Naive thymus-derived CD8-positive, alpha-beta T cell (primary cell): ENCODE measurements at regions not wholly inside any gene's neighbourhood (a gene's known extent, or its start where the extent isn't known, plus 50 kb on each side); places are given as distances from the start of the nearest gene placed in this dataset.

Experiments used
- ATAC-seq, 2 donors: fragments of 150-1000 bp; cut with Tn5 transposase in 1 of 2; sonication (Bioruptor Pico), chemical (Tn5 transposase) in 1 of 2; 1 replicate in 1 of 2; 2 replicates in 1 of 2; pipeline ENCODE4 v1.10.0; 2021; ENCODE audit warnings: mild to moderate bottlenecking in 2 of 2, moderate library complexity in 2 of 2
- POLR2A ChIA-PET: fragments of 350-600 bp; sonication (Branson Sonifier 250); formaldehyde crosslinking; loops from one replicate; lab custom pipeline; 2021; ENCODE audit warnings: antibody characterized with exemption; lab: Charles Lee
- DNase-seq, 10 donors: peaks; one replicate each; pipeline versions ENCODE4 v3.0.0 to v3.0.0-alpha.2; 2020 to 2022
- H3K27ac Mint-ChIP-seq, 10 donors: one replicate each; pipeline ENCODE4 v1.8.0; 2020 to 2022; ENCODE audit warnings: mild to moderate bottlenecking in 10 of 10, mixed read lengths in 10 of 10, moderate library complexity in 4 of 10, inconsistent platforms in 1 of 10
- H3K27me3 Mint-ChIP-seq, 5 donors: one replicate each; pipeline ENCODE4 v1.8.0; 2021 to 2022; ENCODE audit warnings: mixed read lengths in 5 of 5
- H3K36me3 Mint-ChIP-seq, 3 donors: one replicate each; pipeline ENCODE4 v1.8.0; 2020 to 2022; ENCODE audit warnings: mixed read lengths in 3 of 3, mild to moderate bottlenecking in 2 of 3, inconsistent platforms in 1 of 3
- H3K4me1 Mint-ChIP-seq, 4 donors: one replicate each; pipeline ENCODE4 v1.8.0; 2021 to 2022; ENCODE audit warnings: mixed read lengths in 4 of 4
- H3K4me3 Mint-ChIP-seq, 10 donors: one replicate each; pipeline ENCODE4 v1.8.0; 2020 to 2022; ENCODE audit warnings: mild to moderate bottlenecking in 10 of 10, mixed read lengths in 10 of 10, moderate library complexity in 6 of 10, inconsistent platforms in 1 of 10
- H3K9me3 Mint-ChIP-seq, 9 donors: one replicate each; pipeline ENCODE4 v1.8.0; 2020 to 2022; ENCODE audit warnings: mixed read lengths in 9 of 9, mild to moderate bottlenecking in 3 of 9, inconsistent platforms in 1 of 9, moderate library complexity in 1 of 9

- Mint-ChIP-seq H3K36me3 (no peaks in the 10 kb centered on the region), H3K27ac (no peak overlapping the region), H3K9me3 (peaks cover 0 to 9% (median 2%) of the 10 kb centered on the region in 9 donors), H3K27me3 (peaks cover 0 to 4% (median 0%) of the 10 kb centered on the region in 5 donors), H3K4me1 (no peaks in the 10 kb centered on the region), H3K4me3 (no peak overlapping the region)
- DNase-seq = no peak
- POLR2A ChIA-PET = no interaction called here
- no peak for ATAC-seq
These were observed 145.1 kb upstream of the TRPC7 start for GRCh38 chr5:136510481-136510880.

- Mint-ChIP-seq H3K4me1 (no peaks in the 10 kb centered on the region), H3K36me3 (no peaks in the 10 kb centered on the region), H3K9me3 (peaks cover 0 to 3% (median 2%) of the 10 kb centered on the region in 9 donors), H3K27ac (no peak overlapping the region), H3K27me3 (peaks cover 0 to 4% (median 2%) of the 10 kb centered on the region in 5 donors), H3K4me3 (no peak overlapping the region)
- no peak for DNase-seq
- ATAC-seq = no peak
- POLR2A ChIA-PET = no interaction called here
These were observed 140.8 kb upstream of the TRPC7 start for GRCh38 chr5:136506131-136506530.

GRCh38 chr5:136501133-136501532 lies 135.8 kb upstream of the TRPC7 start:
- Mint-ChIP-seq H3K4me3 (no peak overlapping the region), H3K27me3 (peaks cover 0 to 7% (median 2%) of the 10 kb centered on the region in 5 donors), H3K4me1 (no peaks in the 10 kb centered on the region), H3K27ac (no peak overlapping the region), H3K36me3 (peaks cover 0 to 4% (median 0%) of the 10 kb centered on the region in 3 donors), H3K9me3 (peaks cover 10 to 38% (median 22%) of the 10 kb centered on the region in 9 donors)
- POLR2A ChIA-PET = no interaction called here
- ATAC-seq (no peak), DNase-seq (no peak)

- POLR2A ChIA-PET = no interaction called here
These were observed 127.2 kb upstream of the TRPC7 start for GRCh38 chr5:136492587-136492986.

GRCh38 chr5:136491806-136492205 lies 126.5 kb upstream of the TRPC7 start:
- Mint-ChIP-seq H3K27me3 (no peaks in the 10 kb centered on the region), H3K4me1 (no peaks in the 10 kb centered on the region), H3K9me3 (peaks cover 0 to 20% (median 10%) of the 10 kb centered on the region in 9 donors), H3K4me3 (no peak overlapping the region), H3K36me3 (no peaks in the 10 kb centered on the region), H3K27ac (no peak overlapping the region)
- POLR2A ChIA-PET = no interaction called here
- no peak for ATAC-seq
- DNase-seq = no peak

More at GRCh38 chr5:136492587-136492986, 127.2 kb upstream of the TRPC7 start:
- Mint-ChIP-seq H3K9me3 (peaks cover 3 to 25% (median 10%) of the 10 kb centered on the region in 9 donors), H3K36me3 (no peaks in the 10 kb centered on the region), H3K4me1 (no peaks in the 10 kb centered on the region), H3K27ac (no peak overlapping the region), H3K4me3 (no peak overlapping the region), H3K27me3 (no peaks in the 10 kb centered on the region)
- ATAC-seq (no peak), DNase-seq (no peak)

GRCh38 chr5:136484808-136485325 lies 119.5 kb upstream of the TRPC7 start:
- no peak for ATAC-seq
- no peaks in the 10 kb centered on the region for H3K36me3 Mint-ChIP-seq
- POLR2A ChIA-PET = no interaction called here

GRCh38 chr5:136482206-136482605 lies 116.9 kb upstream of the TRPC7 start:
- POLR2A ChIA-PET = no interaction called here
- Mint-ChIP-seq H3K27ac (no peak overlapping the region), H3K27me3 (no peaks in the 10 kb centered on the region), H3K36me3 (no peaks in the 10 kb centered on the region), H3K4me1 (no peaks in the 10 kb centered on the region), H3K9me3 (peaks cover 0 to 6% (median 0%) of the 10 kb centered on the region in 9 donors), H3K4me3 (no peak overlapping the region)
- DNase-seq (no peak), ATAC-seq (no peak)

More at GRCh38 chr5:136484808-136485325, 119.5 kb upstream of the TRPC7 start:
- H3K4me1 Mint-ChIP-seq = no peaks in the 10 kb centered on the region
- no peak overlapping the region for H3K4me3 Mint-ChIP-seq
- H3K27ac Mint-ChIP-seq = no peak overlapping the region
- peaks cover 0 to 8% (median 0%) of the 10 kb centered on the region in 9 donors for H3K9me3 Mint-ChIP-seq
- DNase-seq = no peak
- no peaks in the 10 kb centered on the region for H3K27me3 Mint-ChIP-seq

- H3K27me3 Mint-ChIP-seq = peaks cover 0 to 4% (median 0%) of the 10 kb centered on the region in 5 donors
These were observed 109.1 kb upstream of the TRPC7 start for GRCh38 chr5:136474466-136474865.

GRCh38 chr5:136467632-136468031 lies 102.3 kb upstream of the TRPC7 start:
- ATAC-seq (no peak), DNase-seq (no peak)
- Mint-ChIP-seq H3K27me3 (peaks cover 0 to 9% (median 2%) of the 10 kb centered on the region in 5 donors), H3K4me3 (no peak overlapping the region), H3K36me3 (no peaks in the 10 kb centered on the region), H3K27ac (no peak overlapping the region), H3K4me1 (no peaks in the 10 kb centered on the region), H3K9me3 (peaks cover 0 to 12% (median 6%) of the 10 kb centered on the region in 9 donors)
- POLR2A ChIA-PET = no interaction called here

More at GRCh38 chr5:136474466-136474865, 109.1 kb upstream of the TRPC7 start:
- POLR2A ChIA-PET = no interaction called here
- Mint-ChIP-seq H3K4me3 (no peak overlapping the region), H3K4me1 (no peaks in the 10 kb centered on the region), H3K9me3 (peaks cover 0 to 16% (median 5%) of the 10 kb centered on the region in 9 donors), H3K27ac (no peak overlapping the region), H3K36me3 (peaks cover 0 to 2% (median 0%) of the 10 kb centered on the region in 3 donors)
- DNase-seq (no peak), ATAC-seq (no peak)

- Mint-ChIP-seq H3K4me3 (no peak overlapping the region), H3K9me3 (peaks cover 0 to 10% (median 0%) of the 10 kb centered on the region in 9 donors), H3K27me3 (peaks cover 0 to 5% (median 2%) of the 10 kb centered on the region in 5 donors), H3K4me1 (no peaks in the 10 kb centered on the region), H3K36me3 (no peaks in the 10 kb centered on the region), H3K27ac (no peak overlapping the region)
- DNase-seq (no peak), ATAC-seq (no peak)
- POLR2A ChIA-PET = no interaction called here
These were observed 100.7 kb upstream of the TRPC7 start for GRCh38 chr5:136466041-136466415.

GRCh38 chr5:136458481-136458880 lies 93.1 kb upstream of the TRPC7 start:
- POLR2A ChIA-PET = no interaction called here
- DNase-seq (no peak), ATAC-seq (no peak)
- H3K27ac Mint-ChIP-seq = no peak overlapping the region
- H3K9me3 Mint-ChIP-seq = peaks cover 0 to 6% (median 0%) of the 10 kb centered on the region in 9 donors
- no peaks in the 10 kb centered on the region for H3K36me3 Mint-ChIP-seq
- no peak overlapping the region for H3K4me3 Mint-ChIP-seq
- H3K4me1 Mint-ChIP-seq = no peaks in the 10 kb centered on the region
- no peaks in the 10 kb centered on the region for H3K27me3 Mint-ChIP-seq

GRCh38 chr5:136457390-136458013 lies 92.2 kb upstream of the TRPC7 start:
- Mint-ChIP-seq H3K4me1 (no peaks in the 10 kb centered on the region), H3K27ac (no peak overlapping the region), H3K27me3 (no peaks in the 10 kb centered on the region), H3K4me3 (no peak overlapping the region), H3K9me3 (peaks cover 0 to 8% (median 0%) of the 10 kb centered on the region in 9 donors), H3K36me3 (no peaks in the 10 kb centered on the region)
- POLR2A ChIA-PET = no interaction called here
- DNase-seq (no peak), ATAC-seq (no peak)

GRCh38 chr5:136455409-136455808 lies 90.1 kb upstream of the TRPC7 start:
- Mint-ChIP-seq H3K9me3 (peaks cover 0 to 15% (median 6%) of the 10 kb centered on the region in 9 donors), H3K36me3 (no peaks in the 10 kb centered on the region), H3K27me3 (no peaks in the 10 kb centered on the region), H3K4me3 (no peak overlapping the region), H3K4me1 (no peaks in the 10 kb centered on the region), H3K27ac (no peak overlapping the region)
- no peak for ATAC-seq
- POLR2A ChIA-PET = no interaction called here
- DNase-seq = no peak
